Activated naive CD4-positive, alpha-beta T cell treated with Interleukin-2 at 50 U/mL for 16 hours (primary cell): ENCODE measurements at regions not wholly inside any gene's neighbourhood (a gene's known extent, or its start where the extent isn't known, plus 50 kb on each side); places are given as distances from the start of the nearest gene placed in this dataset.

Experiments
- DNase-seq: peaks from one replicate; pipeline ENCODE4 v3.0.0-alpha.2; 2020

- no peak for DNase-seq
Observed at GRCh38 chr5:107293541-107294210, 377.1 kb downstream of the EFNA5 start.

- DNase-seq: no peak
Observed at GRCh38 chr5:107291866-107292265, 378.9 kb downstream of the EFNA5 start.

GRCh38 chr5:107290780-107291398 is 379.8 kb downstream of the EFNA5 start:
- no peak for DNase-seq

- DNase-seq: no peak
Observed at GRCh38 chr5:107289030-107289714, 381.6 kb downstream of the EFNA5 start.

- no peak for DNase-seq
Observed at GRCh38 chr5:107286447-107287098, 384.2 kb downstream of the EFNA5 start.

- DNase-seq: peak; percentile 4
Observed at GRCh38 chr5:107285772-107286171, 385.0 kb downstream of the EFNA5 start.

- no peak for DNase-seq
Observed at GRCh38 chr5:107284822-107285525, 385.8 kb downstream of the EFNA5 start.

- no peak for DNase-seq
Observed at GRCh38 chr5:107282061-107282460, 388.7 kb downstream of the EFNA5 start.

- no peak for DNase-seq
Observed at GRCh38 chr5:107278774-107279173, 392.0 kb downstream of the EFNA5 start.

GRCh38 chr5:107277485-107278125 is 393.1 kb downstream of the EFNA5 start:
- no peak for DNase-seq

- no peak for DNase-seq
Observed at GRCh38 chr5:107275333-107275732, 395.4 kb downstream of the EFNA5 start.

- DNase-seq: no peak
Observed at GRCh38 chr5:107274571-107274970, 396.2 kb downstream of the EFNA5 start.

- DNase-seq: no peak
Observed at GRCh38 chr5:107272954-107273353, 397.8 kb downstream of the EFNA5 start.

GRCh38 chr5:107272509-107272908 is 398.2 kb downstream of the EFNA5 start:
- no peak for DNase-seq

- DNase-seq: no peak
Observed at GRCh38 chr5:107271682-107272350, 398.9 kb downstream of the EFNA5 start.

GRCh38 chr5:107270561-107270960 is 400.2 kb downstream of the EFNA5 start:
- DNase-seq: no peak

- DNase-seq: no peak
Observed at GRCh38 chr5:107269678-107270077, 401.1 kb downstream of the EFNA5 start.

GRCh38 chr5:107269256-107269655 is 401.5 kb downstream of the EFNA5 start:
- no peak for DNase-seq

GRCh38 chr5:107268241-107268640 is 402.5 kb downstream of the EFNA5 start:
- DNase-seq: no peak

GRCh38 chr5:107266100-107266499 is 404.6 kb downstream of the EFNA5 start:
- DNase-seq: no peak

- no peak for DNase-seq
Observed at GRCh38 chr5:107265193-107265592, 405.5 kb downstream of the EFNA5 start.
